Left colon (tissue), 2 donors: ENCODE measurements at regions not wholly inside any gene's neighbourhood (a gene's known extent, or its start where the extent isn't known, plus 50 kb on each side); places are given as distances from the start of the nearest gene placed in this dataset.
"Not testable (repeated sequence)": the region's sequence is repeated elsewhere in the genome, so short reads cannot be mapped to it uniquely, and the experiment has no call there.

Experiments used
- ATAC-seq: fragments of 200-7000 bp; cut with Tn5 transposase; one replicate; pipeline ENCODE4 v1.9.1; 2020; ENCODE audit warnings: mild to moderate bottlenecking, moderate library complexity
- DNase-seq, 2 donors: peaks; one replicate each; pipeline ENCODE4 v3.0.0-alpha.2; 2020
- intact Hi-C, 2 donors: fragments of 100-400 bp; cut with DNase I in 1 of 2; cut with micrococcal nuclease in 1 of 2; formaldehyde crosslinking; loops; one replicate each; pipeline versions ENCODE4 v1.11.2 to v1.14.0; 2022; cut with DNase I, micrococcal nuclease
- donor health status: DM: no; HTN: no; CAD: no.
- donor health status: DM: yes; HTN: yes; CAD: no.

GRCh38 chr6:121590916-121591315 lies 155.5 kb downstream of the GJA1 start:
- intact Hi-C loops: no loop called here
- ATAC-seq: no peak
- DNase-seq: no peak

GRCh38 chr6:121592261-121592935 lies 157.0 kb downstream of the GJA1 start:
- no peak for DNase-seq
- no peak for ATAC-seq
- intact Hi-C loops: no loop called here

- intact Hi-C loops: no loop called here
- ATAC-seq: no peak
- DNase-seq: no peak
These were observed 157.7 kb downstream of the GJA1 start for GRCh38 chr6:121593011-121593641.

DNA sequence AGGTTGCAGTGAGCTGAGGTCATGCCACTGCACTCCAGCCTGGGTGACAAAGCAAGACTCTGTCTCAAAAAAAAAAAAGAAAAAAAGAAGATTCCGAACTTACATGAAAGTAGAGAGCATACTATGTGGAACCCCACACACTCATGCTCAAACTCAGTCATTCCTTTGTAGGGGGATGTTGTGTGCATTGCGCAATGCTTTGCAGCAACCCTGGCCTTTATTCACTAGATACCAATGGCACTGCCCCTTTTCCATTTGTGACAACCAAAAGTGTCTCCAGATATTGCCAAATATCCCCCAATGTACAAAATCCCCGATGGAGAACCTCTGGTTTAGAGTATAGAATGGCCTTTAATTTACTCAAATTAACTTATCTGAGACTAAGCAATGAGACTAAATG lies 158.6 kb downstream of the GJA1 start:
- no peak for DNase-seq
- ATAC-seq: no peak
- intact Hi-C loops: no loop called here

DNA sequence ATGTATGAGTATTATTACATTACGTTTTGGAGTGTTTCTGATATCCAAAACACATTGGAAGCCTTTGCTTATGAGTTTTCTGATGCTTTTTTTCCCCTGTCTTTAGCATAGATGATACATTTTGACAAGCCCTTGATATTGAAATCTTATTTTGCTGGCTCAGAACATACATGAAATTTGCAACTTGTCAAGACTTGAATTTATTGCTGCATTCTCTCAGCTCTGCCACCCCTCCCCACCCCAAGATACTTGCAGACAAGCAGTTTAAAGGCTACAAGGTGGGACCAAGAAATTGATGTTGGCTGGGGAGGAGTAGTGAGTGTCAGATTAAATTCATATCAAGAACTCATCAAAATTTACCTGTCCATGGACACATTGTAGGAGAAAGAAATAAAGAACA lies 160.2 kb downstream of the GJA1 start:
- no peak for DNase-seq
- intact Hi-C loops: no loop called here
- ATAC-seq: no peak

DNA sequence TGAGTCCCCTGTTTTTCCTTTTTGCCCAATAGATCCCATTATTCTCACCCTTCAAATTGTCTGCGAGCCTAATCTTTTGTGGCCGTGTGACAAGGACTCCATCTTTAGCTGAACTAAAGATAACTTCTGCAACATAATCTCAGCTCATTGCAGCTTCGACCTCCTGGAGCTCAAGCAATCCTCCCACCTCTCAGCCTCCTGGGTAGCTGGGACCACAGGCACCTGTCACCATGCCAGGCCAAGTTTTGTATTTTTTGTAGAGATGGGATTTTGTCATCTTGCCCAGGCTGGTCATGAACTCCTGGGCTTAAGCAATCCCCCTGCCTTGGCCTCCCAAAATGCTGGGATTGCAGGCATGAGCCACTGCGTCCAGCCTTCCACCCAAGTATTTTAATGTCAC lies 161.0 kb downstream of the GJA1 start:
- ATAC-seq (no peak), DNase-seq (no peak)
- intact Hi-C loops: no loop called here

GRCh38 chr6:121597654-121598053 lies 162.2 kb downstream of the GJA1 start:
- intact Hi-C loops: no loop called here
- no peak for DNase-seq
- ATAC-seq: no peak

DNA sequence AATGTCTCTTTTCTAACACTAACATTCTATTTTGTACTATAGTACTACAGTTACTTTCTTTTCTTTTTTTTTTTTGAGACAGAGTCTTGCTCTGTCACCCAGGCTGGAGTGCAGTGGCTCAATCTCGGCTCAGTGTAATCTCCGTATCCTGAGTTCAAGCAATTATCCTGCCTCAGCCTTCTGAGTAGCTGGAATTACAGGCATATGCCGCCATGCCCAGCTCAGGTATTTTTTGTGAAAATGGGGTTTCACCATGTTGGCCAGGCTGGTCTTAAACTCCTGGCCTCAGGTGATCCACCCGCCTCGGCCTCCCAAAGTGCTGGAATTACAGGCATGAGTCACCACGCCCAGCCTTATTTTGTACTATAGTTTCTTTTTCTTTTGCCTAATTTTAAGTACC lies 163.9 kb downstream of the GJA1 start:
- ATAC-seq, DNase-seq, intact Hi-C loops: not testable (repeated sequence)

GRCh38 chr6:121600389-121601168 lies 165.1 kb downstream of the GJA1 start:
- ATAC-seq (no peak), DNase-seq (no peak)
- intact Hi-C loops: no loop called here

DNA sequence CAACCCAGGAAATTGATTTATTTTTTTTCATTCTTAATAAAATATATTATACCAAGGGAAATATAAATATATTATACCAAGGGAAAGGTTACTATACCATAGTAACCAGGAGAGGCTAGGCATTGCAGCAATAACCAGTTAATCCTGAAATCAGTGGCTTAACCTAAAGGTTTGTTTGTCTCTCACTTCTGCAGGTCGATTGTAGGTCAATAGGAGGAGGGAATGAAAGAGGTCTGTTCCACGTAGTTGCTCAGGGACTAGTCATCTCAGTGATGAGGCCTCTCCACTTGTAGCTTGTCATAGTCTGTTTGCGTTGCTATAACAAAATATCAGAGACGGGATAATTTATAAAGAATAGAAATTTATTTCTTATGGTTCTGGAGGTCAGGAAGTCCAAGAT lies 168.0 kb downstream of the GJA1 start:
- ATAC-seq: no peak
- intact Hi-C loops: no loop called here
- DNase-seq: no peak

DNA sequence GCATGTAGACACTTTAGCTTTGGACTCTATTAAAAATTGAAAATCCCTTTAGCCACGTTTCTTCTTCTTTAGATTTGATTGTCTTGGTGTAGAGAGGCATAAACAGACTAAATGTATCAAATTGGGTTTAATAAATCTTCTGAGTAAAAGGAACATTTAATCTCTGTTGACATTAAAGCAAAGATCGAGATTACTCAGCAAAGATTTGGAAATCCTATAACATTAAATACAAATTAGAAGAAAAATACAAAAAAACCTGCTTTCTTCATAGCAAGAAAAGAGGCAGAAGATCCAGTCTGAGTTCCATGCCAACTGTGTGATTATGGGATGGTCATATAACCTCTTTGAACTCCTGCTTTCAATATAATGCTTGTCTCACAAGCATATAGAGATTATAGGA lies 172.3 kb downstream of the GJA1 start:
- ATAC-seq (no peak), DNase-seq (no peak)
- intact Hi-C loops: no loop called here

- intact Hi-C loops: no loop called here
- DNase-seq: no peak
- no peak for ATAC-seq
These were observed 172.8 kb downstream of the GJA1 start for GRCh38 chr6:121608270-121608669.

DNA sequence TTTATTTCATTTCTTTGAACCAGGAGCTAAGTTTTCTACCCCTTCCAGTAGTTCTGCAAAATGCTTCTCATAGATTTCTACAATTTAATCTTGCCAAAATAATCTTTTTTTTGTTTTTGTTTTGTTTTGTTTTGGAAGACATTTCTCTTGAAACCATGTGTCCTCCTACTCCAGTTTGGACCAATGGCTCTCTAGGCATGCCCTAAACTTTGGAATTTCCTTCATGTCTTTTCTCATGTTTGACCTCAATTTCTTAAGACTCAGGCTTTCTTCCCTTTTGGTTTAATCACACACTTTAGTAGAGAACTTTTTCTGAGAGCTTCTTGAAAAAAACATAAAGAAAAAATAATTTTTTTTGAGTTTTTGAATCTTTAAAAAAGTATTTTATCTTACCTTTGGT lies 173.8 kb downstream of the GJA1 start:
- intact Hi-C loops: no loop called here
- ATAC-seq: no peak
- no peak for DNase-seq

- ATAC-seq: no peak
- no peak for DNase-seq
- intact Hi-C loops: no loop called here
These were observed 177.5 kb downstream of the GJA1 start for GRCh38 chr6:121612927-121613326.

DNA sequence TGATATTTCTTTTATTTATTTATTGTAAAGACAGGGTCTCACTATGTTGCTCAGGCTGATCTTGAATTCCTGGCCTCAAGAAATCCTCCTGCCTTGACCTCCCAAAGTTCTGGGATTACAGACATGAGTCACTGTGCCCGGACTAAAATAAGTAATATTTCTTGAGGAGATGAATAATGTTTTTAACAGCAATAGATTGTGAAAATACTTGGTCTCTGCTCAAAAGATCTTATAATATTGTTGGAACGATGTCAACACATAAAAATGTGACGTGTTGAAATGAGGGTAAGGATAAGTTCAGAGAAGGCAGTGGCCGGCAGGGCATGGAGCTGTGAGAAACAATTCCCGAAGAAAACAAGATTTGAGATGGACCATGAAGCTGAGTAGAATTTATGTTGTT lies 178.7 kb downstream of the GJA1 start:
- no peak for ATAC-seq
- intact Hi-C loops: no loop called here
- DNase-seq: no peak

DNA sequence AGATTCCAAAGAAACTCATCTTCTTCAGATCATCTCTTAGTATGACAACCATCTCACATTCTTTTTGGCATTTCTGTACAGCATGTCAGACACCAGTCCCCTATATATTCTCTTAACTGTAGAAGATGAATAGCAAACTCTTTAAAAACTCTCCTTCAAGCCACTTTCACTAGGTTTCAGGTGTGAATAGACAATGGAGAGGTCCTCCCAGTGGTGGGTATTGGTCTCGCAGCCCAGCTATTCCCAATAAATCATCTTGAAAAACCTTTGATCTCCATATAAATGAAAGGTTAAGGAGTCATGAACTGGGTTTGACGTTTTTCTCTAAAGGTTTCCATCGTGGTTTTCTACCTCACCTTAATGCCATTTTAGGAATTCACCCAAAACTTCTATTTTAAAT lies 180.0 kb downstream of the GJA1 start:
- ATAC-seq: no peak
- intact Hi-C loops: no loop called here
- DNase-seq: no peak

- intact Hi-C loops: no loop called here
- ATAC-seq (no peak), DNase-seq (no peak)
These were observed 181.0 kb downstream of the GJA1 start for GRCh38 chr6:121616406-121616805.

- DNase-seq (no peak), ATAC-seq (no peak)
- intact Hi-C loops: no loop called here
These were observed 181.9 kb downstream of the GJA1 start for GRCh38 chr6:121617388-121617787.

DNA sequence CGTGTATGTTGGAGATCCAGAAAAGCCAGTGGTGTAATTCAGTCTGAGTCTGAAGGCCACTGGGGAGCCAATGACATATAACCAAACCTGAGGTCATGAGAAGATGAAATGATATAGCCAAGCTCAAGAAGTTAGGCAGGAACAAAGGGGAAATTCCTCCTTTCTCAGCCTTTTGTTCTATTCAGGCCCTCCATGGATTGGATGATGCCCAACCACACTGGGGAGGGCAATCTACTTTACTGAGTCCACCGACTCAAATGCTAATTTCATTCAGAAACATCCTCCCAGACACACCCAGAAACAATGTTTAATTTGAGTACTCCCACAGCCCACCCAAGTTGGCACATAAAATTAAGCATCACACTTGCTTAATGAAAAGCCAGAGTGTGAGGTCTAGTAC lies 183.6 kb downstream of the GJA1 start:
- ATAC-seq (no peak), DNase-seq (no peak)
- intact Hi-C loops: no loop called here

DNA sequence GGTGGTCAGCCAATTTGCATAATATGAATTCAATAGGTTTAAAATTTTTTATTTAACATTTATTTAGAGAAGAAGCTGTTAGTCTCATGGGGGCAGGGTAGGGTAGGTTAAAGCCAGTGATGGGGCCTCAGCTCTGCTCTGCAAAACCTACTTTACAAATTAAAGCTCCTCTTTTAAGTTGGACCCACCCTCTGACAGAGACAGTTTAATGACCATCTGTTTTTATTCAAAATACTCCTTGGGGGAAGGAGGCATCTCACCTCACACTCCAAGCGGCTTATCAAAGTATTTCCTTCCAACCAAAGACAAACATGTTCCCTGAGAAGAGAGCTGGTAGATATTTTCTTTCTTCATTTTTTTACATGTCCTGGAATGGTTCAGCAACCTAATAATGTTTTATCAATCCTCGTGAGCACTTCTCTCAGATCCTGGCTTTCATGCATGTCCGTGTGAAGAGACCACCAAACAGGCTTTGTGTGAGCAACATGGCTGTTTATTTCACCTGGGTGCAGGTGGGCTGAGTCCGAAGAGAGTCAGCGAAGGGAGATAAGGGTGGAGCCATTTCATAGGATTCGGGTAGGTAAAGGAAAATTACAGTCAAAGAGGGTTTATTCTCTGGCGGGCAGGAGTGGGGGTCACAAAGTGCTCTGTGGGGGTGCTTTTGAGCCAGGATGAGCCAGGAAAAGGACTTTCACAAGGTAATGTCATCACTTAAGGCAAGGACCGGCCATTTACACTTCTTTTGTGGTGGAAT lies 184.7 kb downstream of the GJA1 start:
- intact Hi-C loops: no loop called here
- DNase-seq (no peak), ATAC-seq (no peak)
